ENCODE measurements at regions not wholly inside any gene's neighbourhood (a gene's known extent, or its start where the extent isn't known, plus 50 kb on each side); places are given as distances from the start of the nearest gene placed in this dataset.

DNA sequence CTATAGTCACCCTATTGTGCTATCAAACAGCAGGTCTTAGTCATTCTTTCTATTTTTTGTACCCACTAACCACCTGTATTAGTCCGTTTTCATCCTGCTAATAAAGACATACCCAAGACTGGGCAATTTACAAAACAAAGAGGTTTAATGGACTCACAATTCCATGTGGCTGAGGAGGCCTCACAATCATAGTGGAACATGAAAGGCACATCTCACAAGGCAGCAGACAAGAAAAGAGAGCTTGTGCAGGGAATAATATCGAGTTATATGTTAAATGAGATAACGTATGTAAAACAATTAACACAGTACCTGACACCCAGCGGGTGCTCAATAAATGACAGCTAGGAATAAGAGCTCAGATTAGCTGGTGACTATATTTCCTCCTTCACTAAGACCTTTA, 88.1 kb upstream of the WDR44 start:
- DNase-seq (ENCODE audit: low spot score) (no peak), ATAC-seq (no peak), FAIRE-seq (no peak)
- CTCF ChIA-PET (ENCODE audit: low intra/inter-chr PET ratio, low total read pairs), result no interaction called here
- H3K27me3 ChIP-seq (ENCODE audit: control insufficient read depth in 1 of 2, insufficient read depth in 2 of 2, low read length in 2 of 2), result no peaks in the 10 kb centered on the region
- no peak overlapping the region for H3K9ac ChIP-seq (ENCODE audit: insufficient read depth, low read depth, low read length)
- no peaks in the 10 kb centered on the region for H3K79me2 ChIP-seq (ENCODE audit: insufficient read depth, low read length)
- 7% methylated on average over 4 of the region's 4 CpGs for WGBS (ENCODE audit: low lambda C conversion rate)
- H3K4me2 ChIP-seq (ENCODE audit: low read depth, low read length), result no peak overlapping the region
- H3K27ac ChIP-seq (ENCODE audit: extremely low read length, insufficient read depth, low read length), result no peak overlapping the region
- TF ChIP-seq XBP1 (CRISPR knock-in tag; IDR thresholded peaks at IDR 0.05), result no peak
- no peak for TF ChIP-seq ZNF776 (CRISPR knock-in tag; IDR thresholded peaks at IDR 0.05)
- no peak for TF ChIP-seq ZNF296 (CRISPR knock-in tag; conservative IDR thresholded peaks at IDR 0.05)
- no peak for TF ChIP-seq SRSF4 (IDR thresholded peaks at IDR 0.05; ENCODE audit: low read depth, low read length, poor library complexity, severe bottlenecking)
- no peak for TF ChIP-seq SP5 (CRISPR knock-in tag; IDR thresholded peaks at IDR 0.05; ENCODE audit: borderline replicate concordance, low read depth)
- no peak for TF ChIP-seq FOXA1 (IDR thresholded peaks at IDR 0.05)
- TF ChIP-seq FOXA1 (CRISPR knock-in tag; IDR thresholded peaks at IDR 0.05), result no peak
- no peak for TF ChIP-seq ZBTB38 (CRISPR knock-in tag; IDR thresholded peaks at IDR 0.05)
- no peak for TF ChIP-seq NFKB2 (CRISPR knock-in tag; IDR thresholded peaks at IDR 0.05; ENCODE audit: borderline replicate concordance)
- no peak for TF ChIP-seq ZNF709 (CRISPR knock-in tag; IDR thresholded peaks at IDR 0.05)
- TF ChIP-seq, protein P1, sequence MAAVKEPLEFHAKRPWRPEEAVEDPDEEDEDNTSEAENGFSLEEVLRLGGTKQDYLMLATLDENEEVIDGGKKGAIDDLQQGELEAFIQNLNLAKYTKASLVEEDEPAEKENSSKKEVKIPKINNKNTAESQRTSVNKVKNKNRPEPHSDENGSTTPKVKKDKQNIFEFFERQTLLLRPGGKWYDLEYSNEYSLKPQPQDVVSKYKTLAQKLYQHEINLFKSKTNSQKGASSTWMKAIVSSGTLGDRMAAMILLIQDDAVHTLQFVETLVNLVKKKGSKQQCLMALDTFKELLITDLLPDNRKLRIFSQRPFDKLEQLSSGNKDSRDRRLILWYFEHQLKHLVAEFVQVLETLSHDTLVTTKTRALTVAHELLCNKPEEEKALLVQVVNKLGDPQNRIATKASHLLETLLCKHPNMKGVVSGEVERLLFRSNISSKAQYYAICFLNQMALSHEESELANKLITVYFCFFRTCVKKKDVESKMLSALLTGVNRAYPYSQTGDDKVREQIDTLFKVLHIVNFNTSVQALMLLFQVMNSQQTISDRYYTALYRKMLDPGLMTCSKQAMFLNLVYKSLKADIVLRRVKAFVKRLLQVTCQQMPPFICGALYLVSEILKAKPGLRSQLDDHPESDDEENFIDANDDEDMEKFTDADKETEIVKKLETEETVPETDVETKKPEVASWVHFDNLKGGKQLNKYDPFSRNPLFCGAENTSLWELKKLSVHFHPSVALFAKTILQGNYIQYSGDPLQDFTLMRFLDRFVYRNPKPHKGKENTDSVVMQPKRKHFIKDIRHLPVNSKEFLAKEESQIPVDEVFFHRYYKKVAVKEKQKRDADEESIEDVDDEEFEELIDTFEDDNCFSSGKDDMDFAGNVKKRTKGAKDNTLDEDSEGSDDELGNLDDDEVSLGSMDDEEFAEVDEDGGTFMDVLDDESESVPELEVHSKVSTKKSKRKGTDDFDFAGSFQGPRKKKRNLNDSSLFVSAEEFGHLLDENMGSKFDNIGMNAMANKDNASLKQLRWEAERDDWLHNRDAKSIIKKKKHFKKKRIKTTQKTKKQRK (IDR thresholded peaks at IDR 0.05; ENCODE audit: low read length), result no peak
- no peak for TF ChIP-seq JUN (CRISPR knock-in tag; IDR thresholded peaks at IDR 0.05)
- TF ChIP-seq TFE3 (CRISPR knock-in tag; IDR thresholded peaks at IDR 0.05), result no peak
- TF ChIP-seq CCAR2 (optimal IDR thresholded peaks at IDR 0.05; ENCODE audit: low read depth, low read length), result no peak
- no TSS peak for BruUV-seq (replicated peaks)
- no peaks in the 10 kb centered on the region for H4K20me1 ChIP-seq (ENCODE audit: insufficient read depth, low read length)
- no peak overlapping the region for H2AFZ ChIP-seq (ENCODE audit: low read length)
- no peaks in the 10 kb centered on the region for H3K9me3 ChIP-seq (ENCODE audit: low read length)
- H3K4me1 ChIP-seq (ENCODE audit: insufficient read depth, low read length), result no peaks in the 10 kb centered on the region
- in situ Hi-C loops (cut with HindIII; ENCODE audit: extremely low pct_ligation_motif_present, low pct_unique_long_range_greater_than_20kb), result no loop called here
- intact Hi-C loops (cut with micrococcal nuclease; ENCODE audit: unreplicated experiment), result no loop called here
- no peak overlapping the region for H3K4me3 ChIP-seq (replicated peaks in 1 of 3; ENCODE audit: insufficient read depth in 1 of 3, low read depth in 2 of 3, low read length in 3 of 3)
- H3K36me3 ChIP-seq (replicated peaks in 1 of 2; ENCODE audit: control insufficient read depth in 1 of 2, insufficient read depth in 2 of 2, low read length in 2 of 2), result no peaks in the 10 kb centered on the region
- POLR2A ChIA-PET, result no interaction called here

Data from HepG2 (cell line).